TTC549 (cell line): ENCODE measurements at regions not wholly inside any gene's neighbourhood (a gene's known extent, or its start where the extent isn't known, plus 50 kb on each side); places are given as distances from the start of the nearest gene placed in this dataset.

Source experiments
- FAIRE-seq: peaks from 2 replicates; lab custom pipeline; 2012; peaks lifted over from hg19 to GRCh38; lab: Jason Lieb, UNC

DNA sequence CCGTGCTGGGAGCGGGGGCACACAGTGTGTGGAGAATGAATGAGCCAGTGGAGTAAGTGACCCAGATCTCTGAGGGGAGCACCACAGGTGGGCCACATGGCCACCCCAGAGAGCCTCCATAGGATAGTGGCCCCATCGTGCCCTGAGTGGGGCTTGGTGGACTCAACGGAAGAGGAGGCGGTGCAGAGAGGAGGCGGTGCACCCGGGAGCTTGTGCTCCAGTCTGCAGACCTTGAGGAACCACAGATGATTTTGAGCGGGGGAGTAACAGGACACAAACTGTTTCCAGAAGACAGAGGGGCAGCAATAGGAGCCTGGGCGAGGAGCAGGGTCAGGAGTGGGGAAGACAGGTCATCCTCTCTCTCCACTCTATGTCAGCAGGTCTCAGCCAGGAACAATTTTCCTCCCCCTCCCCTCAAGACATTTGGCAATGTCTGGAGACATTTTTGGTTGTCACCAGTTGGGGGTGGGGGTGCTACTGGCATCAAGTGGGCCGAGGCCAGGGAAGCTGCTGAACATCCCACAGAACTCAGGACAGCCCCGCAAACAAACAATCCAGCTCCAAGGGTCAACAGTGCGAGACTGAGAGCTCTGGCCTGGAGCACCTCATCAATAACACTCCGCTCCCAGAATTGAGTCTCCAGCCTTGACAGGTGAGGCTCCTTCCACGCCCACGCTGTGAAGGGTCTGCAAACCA lies 182.2 kb downstream of the USP12 start:
- no peak for FAIRE-seq

DNA sequence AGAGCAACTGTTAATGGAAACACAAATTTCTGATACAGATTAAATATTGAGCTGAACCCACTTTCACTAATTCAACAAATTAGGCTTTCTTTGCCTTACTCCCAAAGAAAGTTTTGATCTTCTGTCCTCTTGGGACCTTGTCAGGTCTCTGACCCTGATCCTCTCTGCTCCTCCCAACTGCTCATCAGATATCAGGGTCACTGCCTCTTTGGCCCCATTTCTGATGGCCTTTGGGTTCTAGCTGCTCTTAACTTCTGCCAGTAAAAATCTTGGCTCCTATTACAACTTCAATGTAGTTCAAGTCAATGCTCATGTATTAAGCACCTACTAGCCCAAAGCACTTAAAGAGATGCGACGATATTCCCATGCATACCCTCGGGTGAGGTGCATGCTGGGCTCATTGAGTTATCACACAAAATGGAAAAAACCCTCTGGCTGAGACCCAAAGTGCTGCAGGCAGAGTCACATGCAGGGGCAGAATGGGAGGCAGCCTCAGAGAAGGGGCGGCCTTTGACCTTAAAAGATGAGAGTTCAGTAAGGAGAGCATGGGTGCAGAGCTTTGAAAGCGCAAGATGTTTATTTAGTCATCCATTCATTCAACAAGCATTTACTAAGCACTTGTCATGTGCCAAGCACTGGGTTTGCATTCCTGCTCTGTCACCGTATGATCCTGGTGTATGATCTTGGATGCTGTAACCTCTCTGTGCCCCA lies 183.4 kb downstream of the USP12 start:
- no peak for FAIRE-seq

DNA sequence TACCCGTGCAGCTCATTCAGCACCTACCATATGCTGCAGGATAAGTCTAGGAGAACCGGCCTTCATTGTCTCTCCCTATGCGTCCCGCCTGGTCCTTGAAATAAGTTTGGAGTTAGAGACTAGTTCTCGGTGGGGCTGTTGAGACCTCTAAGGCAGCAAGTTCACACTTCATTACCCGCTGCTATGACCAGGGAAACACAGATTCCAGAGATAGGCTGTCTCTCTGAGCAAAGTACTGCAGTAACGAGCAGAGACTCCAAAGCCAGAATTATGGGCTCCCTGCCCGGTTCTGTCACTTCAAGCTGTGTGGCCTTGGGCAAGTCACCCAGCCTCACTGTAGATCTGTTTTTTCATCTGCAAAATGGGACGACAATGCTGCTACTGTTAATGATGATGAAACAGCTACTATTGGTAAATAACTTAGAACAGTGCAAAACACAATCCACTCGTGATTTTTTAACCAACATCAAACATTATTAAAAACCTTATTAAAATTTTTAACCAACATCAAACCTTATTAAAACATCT lies 184.1 kb downstream of the USP12 start:
- no peak for FAIRE-seq

DNA sequence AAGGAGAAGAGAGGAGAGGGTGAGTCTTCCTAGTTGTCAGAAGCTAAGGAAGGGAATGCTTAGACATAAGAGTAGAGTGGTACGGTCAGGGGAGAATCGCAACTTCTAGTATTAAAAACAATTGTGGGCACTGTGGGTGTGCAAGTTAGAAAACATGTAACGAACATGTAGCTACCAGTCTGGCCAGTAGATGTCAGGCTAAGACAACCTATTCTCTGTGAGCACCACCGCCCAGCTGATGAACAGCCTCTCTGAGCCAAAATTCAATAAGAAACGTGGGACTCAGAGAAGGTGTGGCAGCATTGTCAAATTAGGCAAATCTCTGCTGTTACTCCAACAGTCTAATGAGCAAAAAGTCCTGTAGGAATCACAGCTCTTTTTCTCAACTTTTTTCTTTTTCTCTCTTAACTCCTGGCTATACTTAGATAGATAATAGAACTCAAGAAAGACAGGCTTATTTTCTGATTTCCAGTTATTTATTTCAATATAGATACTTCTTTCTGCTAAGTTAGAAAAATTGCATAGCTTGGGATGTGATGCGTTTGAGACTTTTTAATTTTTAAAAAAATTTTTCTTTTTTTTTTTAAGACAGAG lies 186.2 kb downstream of the USP12 start:
- peak; percentile 71 for FAIRE-seq

DNA sequence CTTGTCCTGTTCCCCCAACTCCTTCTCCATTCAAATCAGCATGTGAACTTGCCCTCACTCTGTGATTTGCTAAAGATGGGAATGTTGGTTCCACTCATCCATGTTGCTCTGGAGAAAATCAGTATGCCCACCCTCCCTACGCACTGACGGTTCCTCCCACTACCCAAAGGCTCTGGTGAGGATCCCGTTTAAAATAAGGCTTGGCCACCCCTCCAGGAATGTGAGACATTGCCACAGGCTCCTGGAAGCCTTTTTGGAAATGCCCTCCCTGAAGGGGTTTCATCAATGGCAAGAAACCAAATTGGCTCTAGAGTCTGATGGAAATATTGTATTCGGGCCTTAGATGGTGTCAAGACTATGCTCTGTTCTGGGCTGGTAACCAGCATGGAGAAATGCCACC lies 187.3 kb downstream of the USP12 start:
- no peak for FAIRE-seq

DNA sequence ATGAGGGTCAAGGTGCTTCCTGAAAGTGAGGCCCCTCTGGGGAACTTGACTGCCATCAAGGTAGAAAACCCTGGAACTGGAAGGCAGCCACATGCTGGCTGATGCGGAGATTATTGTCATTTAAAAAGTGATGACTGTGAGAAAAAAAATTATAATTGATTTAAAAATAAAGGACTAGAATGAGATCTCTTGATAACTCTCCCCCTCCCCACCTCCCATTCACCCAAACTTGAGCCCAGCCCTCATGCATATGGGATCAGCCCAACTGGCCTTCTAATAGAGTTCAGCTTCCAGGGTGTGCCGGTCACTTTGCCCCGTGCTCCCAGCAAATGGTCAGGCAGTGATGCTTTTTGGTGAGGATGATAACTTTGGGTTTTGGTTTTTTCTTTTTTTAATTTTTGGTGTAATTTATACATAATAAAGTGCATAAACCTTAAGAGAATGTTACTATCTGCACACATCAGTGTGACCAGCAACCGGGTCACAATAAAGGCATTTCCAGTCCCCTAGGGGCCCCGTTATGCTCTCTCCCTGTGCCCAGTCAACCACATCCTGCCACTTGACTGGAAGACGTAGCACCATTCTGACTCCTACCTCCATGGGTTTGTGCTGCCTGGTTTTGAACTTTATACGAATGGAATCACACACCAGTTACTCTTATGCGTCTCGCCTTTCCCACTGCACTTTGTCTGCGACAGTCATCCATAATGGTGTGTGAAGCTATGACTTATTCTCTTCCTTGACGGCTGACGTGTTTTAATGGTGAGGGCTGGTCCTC lies 187.9 kb downstream of the USP12 start:
- no peak for FAIRE-seq

DNA sequence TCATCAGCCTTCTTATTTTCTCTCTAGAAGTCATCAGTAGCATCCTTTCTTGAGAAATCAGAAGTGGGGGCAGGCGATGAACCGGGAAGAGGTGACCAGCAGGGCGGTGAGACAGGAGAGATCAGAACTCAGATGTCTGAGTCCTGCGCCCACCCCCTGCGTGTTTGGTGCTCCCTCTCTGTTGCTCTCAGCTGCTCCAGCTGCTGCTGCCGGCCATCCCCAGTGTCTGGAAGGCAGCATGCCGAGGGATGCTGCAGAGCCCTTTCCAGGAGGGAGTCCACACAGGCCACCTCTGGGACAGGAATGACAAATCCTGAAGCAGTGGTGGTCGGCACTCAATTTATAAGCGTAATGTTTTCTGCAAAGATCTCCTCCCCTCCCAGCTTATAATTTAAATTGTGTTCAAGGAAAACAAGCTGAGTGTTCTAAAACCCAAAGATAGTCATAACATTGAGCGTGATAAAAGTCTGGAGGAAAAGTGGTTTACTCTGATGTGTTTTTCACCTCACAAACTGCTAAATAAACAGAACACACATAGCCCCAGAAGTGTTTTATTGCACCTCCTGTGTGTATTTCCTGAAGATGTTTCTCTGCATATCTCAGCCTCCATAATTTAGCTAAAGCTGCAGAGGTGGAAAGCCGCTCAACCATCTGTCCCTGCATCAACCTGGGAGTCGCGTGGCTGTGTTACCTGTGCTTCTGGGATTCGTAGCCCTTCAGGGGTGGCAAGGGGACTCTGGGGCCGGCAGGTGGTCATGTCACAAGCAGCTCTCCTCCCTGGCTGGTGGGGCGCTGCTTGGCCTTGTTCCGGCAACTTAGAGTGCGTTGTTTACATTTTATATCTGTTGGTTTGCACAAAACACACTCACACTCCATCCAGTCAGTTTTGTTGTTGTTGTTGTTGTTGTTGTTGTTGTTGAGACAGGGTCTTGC lies 191.2 kb downstream of the USP12 start:
- FAIRE-seq, result no peak

DNA sequence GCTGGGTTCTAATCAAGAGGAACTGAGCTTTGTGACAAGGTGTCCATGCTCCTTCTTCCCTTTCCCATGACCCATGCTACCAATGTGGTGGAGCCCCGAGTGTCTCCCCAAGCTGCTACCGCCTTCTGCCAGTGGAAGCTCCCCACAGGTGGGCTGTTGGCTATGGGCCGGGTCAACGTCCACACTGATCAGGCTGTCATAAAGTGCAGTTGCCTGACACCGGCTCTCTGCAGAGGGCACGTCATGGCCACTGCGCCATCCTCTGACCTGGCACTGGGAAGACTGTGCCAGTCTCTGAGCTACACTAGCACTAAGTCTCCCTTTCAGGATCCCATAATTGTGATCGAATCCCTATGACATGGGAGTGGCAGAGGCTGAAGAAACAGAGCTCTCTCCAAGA lies 192.3 kb downstream of the USP12 start:
- no peak for FAIRE-seq

DNA sequence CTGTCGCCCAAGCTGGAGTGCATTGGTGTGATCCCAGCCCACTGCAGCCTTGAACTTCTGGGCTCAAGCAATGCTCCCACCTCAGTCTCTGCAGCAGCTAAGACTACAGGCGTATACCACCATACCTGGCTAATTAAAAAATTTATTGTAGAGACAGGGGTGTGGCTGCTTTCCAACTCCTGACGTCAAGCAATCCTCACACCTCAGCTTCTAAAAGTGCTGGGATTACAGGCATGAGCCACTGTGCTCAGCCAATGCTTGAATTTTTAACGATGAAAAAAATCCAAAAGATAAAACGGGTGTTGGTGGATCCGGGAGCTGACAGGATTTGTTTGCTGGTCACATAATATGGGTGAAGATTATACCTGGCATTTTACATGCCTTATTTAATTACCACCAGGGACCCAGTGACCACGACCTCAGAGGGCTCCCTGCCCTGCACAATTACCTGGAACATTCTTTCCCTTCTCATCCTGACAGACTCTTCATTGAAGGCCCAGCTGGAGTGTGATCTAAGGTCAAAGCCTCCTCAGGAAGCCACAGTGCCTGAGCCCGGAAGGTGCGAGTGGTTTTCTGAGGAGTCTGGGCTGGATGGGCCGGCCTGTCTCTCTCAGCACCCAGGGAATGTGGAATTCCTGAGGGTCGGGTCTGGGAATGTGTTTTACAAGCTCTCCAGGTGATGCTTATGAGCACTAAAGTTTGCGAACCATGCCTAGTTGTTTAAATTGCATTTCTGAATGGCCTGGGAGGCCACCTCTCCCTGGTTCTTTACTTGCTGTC lies 193.3 kb downstream of the USP12 start:
- FAIRE-seq, result no peak

DNA sequence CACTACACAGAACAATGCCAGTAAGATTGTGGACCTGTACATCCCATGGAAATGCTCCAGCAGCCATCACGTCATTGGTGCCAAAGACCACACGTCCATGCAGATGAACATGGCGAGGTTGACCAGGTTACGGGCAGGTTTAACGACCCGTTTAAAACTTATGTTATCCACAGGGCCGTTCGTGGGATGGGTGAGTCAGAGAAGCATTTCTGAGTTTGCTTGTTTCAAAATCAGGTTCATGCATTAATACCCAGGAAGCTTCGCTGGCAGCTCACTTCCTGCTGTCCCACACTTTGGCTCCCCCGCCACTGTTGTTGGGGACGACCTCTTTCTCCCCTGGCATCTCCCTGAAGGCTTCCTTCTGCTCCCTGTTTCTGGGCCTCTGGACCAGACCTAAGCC lies 194.1 kb downstream of the USP12 start:
- no peak for FAIRE-seq

DNA sequence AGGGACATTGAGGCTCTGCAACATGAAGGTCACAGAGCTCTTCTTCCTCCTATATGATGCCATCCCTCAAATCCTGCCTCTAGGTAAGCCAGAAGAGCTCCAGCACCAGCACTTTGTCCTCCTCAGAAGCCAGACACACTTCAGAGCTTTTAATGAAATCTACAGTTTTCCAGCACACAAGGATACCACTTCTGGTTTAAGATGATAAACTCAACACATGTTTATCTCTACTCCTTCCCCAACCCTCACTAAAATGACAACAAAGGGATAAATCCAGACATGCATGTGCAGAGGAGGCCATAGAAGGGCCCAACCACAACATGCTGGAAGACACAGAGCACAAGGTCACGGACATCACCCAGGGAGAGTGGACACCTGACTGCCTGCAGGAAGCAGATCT lies 195.3 kb downstream of the USP12 start:
- no peak for FAIRE-seq

DNA sequence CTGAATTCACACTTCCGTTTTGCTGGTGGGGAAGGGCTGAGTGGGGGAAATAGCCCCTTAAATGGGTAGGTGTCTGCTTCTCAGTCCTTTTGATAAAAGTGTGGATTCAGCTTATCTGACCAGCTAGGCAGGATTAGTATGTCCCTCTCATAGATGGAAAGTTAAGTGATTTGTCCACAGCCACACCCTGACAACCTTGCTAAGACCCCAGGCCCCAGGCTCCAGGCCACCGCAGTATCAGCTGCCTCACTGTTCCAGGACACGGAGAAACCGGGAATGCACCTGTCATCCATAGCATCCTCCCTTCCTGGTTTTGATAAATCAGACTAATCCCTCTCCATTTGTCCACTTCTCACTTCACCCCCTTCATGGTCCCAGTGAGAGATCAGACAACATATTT lies 197.7 kb downstream of the USP12 start:
- no peak for FAIRE-seq

DNA sequence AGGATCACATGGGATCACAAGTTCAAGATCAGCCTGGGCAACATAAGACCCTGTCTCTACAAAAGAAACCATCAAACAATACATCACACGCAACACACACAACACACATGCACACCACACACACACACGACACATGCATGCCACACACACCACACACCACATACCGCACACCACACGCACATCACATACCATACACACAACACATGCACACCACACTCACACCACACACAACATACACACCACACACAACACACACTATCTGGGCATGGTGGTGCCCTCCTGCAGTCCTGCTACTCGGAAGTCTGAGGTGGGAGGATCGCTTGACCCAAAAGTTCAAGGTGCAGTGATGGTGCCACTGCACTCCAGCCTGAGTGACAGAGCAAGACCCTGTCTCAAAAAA lies 198.3 kb downstream of the USP12 start:
- FAIRE-seq, result no peak

DNA sequence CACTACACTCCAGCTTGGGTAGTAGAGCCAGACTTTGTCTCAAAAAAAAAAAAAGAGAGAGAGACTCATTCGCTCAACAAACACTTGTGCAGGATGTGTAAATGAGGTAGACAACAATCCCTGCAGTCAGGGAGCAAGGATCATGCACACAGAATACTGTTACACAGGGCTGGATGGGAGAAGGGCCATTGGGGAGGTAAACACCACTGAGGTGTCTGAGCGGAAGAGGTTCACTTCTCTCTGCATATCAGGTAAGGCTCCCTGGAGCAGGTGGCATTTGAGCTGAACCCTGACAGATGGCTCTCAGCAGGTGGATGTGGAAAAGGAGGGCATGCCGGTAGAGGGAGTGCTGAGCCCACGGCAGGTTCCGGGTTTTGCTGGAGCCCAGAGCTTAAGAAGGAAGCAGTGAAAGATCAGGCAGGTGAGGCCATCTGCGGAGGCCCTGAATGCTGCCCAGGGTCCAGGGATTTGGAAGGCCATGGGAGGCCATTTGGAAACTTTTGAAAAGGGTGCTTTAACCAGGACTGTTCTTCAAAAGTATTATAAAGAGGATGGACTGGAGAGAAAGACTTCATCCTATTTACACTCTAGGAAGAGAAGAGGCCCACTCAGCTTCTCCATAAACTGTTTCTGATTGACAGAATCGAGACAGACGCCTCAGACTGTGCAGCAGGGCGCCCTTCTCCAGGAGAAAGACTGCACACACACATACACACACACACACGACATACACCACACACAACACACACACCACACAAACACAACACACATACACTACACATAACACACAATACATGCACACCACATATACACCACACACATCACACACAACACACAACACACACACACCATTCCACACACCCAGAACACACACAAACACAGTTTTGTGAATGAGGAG lies 199.4 kb downstream of the USP12 start:
- no peak for FAIRE-seq

DNA sequence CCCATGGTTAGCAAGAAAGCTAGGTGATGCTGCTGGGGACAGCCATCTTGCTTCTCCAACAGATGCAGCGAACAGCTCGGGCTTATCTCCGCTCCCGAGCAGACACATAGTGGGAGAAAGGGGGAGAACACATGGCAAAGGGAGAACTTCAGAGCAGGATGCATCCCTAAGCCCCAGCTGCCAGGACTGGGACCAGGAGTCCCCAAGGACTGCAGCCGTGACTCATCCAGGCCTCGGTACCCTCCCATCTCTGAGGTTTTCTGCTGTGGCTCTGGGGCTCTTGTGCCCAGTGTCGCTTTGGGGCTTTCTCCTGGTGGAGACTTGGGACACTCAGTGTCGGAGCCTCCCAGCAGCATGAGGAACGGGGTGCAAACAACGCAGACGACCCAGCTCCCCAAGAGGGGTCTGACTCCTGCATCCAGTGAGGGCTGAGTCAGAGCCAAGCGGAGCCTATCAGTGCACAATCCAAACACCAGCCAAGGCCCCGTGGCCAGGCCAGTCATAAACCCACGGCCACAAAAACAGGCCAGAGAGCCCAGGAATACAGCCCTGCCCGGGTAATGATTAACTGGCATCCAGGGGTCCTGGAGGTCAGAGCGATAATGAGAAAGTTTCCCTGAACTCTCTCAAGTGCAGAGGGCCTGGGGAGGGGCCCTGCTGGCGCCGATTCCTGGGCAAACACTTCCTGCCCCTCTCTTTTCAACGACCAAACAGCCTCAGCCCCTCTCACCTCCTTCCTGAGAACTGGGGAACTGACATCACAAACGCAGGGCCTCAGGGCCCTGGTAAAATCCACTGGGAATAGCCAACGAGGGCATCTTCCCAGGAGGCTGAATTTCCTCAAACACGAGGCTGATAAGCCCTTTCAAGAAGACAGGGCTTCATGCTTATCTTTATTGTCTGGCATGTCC lies 202.9 kb downstream of the USP12 start:
- FAIRE-seq, result no peak

DNA sequence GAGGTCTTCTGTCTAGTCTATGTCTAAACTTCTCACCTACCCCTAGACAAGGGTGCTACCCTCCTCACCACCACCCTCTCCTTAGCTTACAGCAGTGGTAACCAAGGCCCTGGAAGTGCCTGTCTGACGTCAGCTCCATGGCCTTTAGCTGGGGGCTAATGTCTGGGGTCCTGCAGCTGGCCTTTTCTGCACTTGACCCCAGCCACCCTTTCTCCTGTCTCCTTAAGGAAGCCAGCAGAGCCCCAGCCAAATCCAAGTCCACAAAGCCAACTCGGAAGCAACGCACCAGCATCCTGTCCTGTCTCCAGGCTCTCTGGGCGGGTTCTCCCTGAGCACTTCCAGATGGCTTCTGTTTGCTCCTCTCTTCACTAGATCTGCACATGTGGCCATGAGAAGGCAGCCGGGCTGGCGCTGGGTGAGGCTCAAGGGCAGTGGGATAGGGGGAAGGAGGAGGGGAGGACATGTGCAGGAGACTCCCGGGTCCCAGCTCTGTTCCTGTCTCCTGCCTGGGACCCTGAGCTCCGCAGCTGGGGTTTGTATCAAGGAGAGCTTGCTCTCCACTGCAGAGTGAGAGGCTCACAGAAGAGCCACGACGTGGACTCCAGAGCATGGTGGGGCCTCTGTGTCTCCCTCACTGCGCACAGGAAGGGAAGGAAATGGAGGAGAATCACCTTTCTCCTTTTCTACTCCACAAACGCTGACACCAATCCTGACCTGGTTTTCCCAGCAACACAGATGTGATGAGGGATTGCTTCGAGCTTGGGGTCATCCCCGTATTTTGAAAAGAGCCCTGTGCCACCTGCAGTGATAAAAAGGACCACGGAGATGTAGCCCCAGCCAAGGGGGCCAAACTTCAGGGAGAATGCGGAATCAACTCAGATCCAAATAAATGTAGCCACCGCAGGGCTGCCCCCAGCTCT lies 204.2 kb downstream of the USP12 start:
- no peak for FAIRE-seq

DNA sequence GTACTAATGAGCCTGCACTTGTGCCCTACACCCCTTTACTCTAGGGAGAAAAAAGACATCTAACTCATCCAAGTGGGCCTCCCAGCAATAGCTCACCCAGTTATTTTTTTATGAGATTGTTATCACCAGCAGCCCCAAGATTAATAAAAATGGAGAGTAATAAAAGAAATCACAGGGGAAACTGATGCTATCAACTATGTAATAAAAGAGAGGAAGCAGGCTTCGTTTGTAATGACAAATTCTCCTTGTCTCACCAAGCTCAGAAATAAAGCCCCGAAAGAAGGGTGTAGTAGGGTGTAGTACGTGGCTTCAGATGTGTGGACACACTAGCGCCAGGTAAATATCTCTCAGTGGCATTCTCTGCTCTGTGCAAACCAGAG lies 204.9 kb downstream of the USP12 start:
- no peak for FAIRE-seq
